ENCODE measurements at regions not wholly inside any gene's neighbourhood (a gene's known extent, or its start where the extent isn't known, plus 50 kb on each side); places are given as distances from the start of the nearest gene placed in this dataset.
A peak's percentile ranks its signal among the peaks of the same experiment; 100 is the strongest.

DNA sequence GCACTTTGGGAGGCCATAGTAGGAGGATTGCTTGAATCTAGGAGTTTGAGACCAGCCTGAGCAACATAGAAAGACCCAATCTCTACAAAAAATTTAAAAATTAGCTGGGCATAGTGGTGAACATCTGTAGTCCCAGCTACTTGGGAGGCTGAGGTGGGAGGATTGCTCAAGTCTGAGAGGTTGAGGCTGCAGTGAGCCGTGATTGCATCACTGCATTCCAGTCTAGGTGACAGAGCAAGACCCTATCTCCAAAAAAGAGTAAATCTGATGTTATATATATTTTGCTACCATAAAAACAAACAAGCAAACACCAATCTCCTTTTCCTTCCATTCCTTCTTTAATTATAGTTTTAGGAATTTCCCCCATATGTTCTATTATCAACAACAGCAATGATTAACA, 74.2 kb upstream of the RNU6-1 start:
- H3K9me3 Mint-ChIP-seq = peaks cover 9 to 42% (median 31%) of the 10 kb centered on the region in 7 donors
- H3K36me3 Mint-ChIP-seq = peaks cover 0 to 8% of the 10 kb centered on the region in 2 donors
- H3K27me3 Mint-ChIP-seq = peaks cover 0 to 6% (median 0%) of the 10 kb centered on the region in 3 donors
- no peak overlapping the region for H3K27ac Mint-ChIP-seq
- no peaks in the 10 kb centered on the region for H3K4me1 Mint-ChIP-seq
- ATAC-seq (ENCODE audit: low read depth in 2 of 2) = no peak
- H3K4me3 Mint-ChIP-seq = no peak overlapping the region
- DNase-seq = no peak

GRCh38 chr15:67914537-67915460, 75.0 kb upstream of the RNU6-1 start:
- Mint-ChIP-seq H3K4me3 (no peak overlapping the region), H3K4me1 (no peaks in the 10 kb centered on the region), H3K27me3 (peaks cover 0 to 6% (median 0%) of the 10 kb centered on the region in 3 donors), H3K36me3 (peaks cover 0 to 11% of the 10 kb centered on the region in 2 donors), H3K27ac (no peak overlapping the region), H3K9me3 (peaks cover 11 to 42% (median 30%) of the 10 kb centered on the region in 7 donors)
- ATAC-seq (ENCODE audit: low read depth in 2 of 2) = no peak
- no peak for DNase-seq

- H3K27ac Mint-ChIP-seq = no peak overlapping the region
- ATAC-seq (ENCODE audit: low read depth in 2 of 2) (no peak), DNase-seq (no peak)
- peaks cover 0 to 16% of the 10 kb centered on the region in 2 donors for H3K36me3 Mint-ChIP-seq
- H3K4me1 Mint-ChIP-seq = no peaks in the 10 kb centered on the region
- peaks cover 14 to 46% (median 30%) of the 10 kb centered on the region in 7 donors for H3K9me3 Mint-ChIP-seq
- H3K27me3 Mint-ChIP-seq = peaks cover 0 to 6% (median 0%) of the 10 kb centered on the region in 3 donors
- H3K4me3 Mint-ChIP-seq = no peak overlapping the region
Observed at GRCh38 chr15:67915461-67916374, 75.9 kb upstream of the RNU6-1 start.

DNA sequence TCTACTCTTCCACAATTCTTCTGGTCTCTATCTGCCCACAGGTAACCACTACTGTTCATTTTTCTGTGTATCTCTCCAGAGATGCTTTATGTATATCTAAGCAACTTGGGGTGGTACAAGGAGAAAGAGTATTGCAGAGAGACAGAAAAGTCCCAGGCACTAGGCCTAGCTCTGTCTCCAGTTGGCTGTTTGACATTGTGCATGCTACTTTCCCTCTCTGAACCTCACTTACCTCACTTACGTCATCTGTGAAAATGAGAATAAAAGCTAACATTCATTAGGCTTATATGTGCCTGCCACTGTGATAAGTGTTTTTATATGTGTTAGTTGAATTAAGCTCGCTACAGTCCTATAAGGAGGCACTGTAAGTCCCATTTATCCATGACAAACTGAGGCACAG, 76.7 kb upstream of the RNU6-1 start:
- Mint-ChIP-seq H3K9me3 (peaks cover 12 to 41% (median 23%) of the 10 kb centered on the region in 7 donors), H3K4me3 (no peak overlapping the region), H3K27ac (no peak overlapping the region), H3K36me3 (peaks cover 0 to 16% of the 10 kb centered on the region in 2 donors), H3K27me3 (peaks cover 0 to 6% (median 0%) of the 10 kb centered on the region in 3 donors), H3K4me1 (no peaks in the 10 kb centered on the region)
- no peak for ATAC-seq (ENCODE audit: low read depth in 2 of 2)
- no peak for DNase-seq

DNA sequence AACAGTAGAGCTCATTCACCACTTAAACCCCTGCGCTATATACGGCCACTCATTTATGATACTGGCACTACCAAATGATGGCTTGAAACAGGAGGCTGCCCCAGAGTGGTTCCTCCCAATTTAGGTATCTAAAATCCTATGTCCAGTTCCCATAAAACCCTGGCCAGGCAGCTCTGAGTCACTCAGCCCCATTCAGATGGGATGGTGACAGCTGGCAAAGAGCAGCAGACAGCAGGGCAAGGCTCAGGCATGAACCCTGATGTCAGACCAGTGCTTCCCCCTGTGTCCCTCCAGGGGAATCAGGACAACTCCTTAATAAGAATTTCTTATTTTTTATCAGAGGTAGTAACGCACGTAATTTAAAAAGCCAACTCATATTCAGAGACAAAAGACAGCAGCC, 77.2 kb upstream of the RNU6-1 start:
- no peak overlapping the region for H3K27ac Mint-ChIP-seq

GRCh38 chr15:67917636-67918035, 77.8 kb upstream of the RNU6-1 start:
- H3K9me3 Mint-ChIP-seq = peaks cover 9 to 38% (median 23%) of the 10 kb centered on the region in 7 donors
- peaks cover 0 to 16% of the 10 kb centered on the region in 2 donors for H3K36me3 Mint-ChIP-seq
- no peak overlapping the region for H3K27ac Mint-ChIP-seq
- H3K4me1 Mint-ChIP-seq = no peaks in the 10 kb centered on the region
- H3K4me3 Mint-ChIP-seq = no peak overlapping the region
- peaks cover 0 to 6% (median 0%) of the 10 kb centered on the region in 3 donors for H3K27me3 Mint-ChIP-seq
- ATAC-seq (ENCODE audit: low read depth in 2 of 2) (no peak), DNase-seq (no peak)

More for the DNA sequence above, 77.2 kb upstream of the RNU6-1 start:
- H3K4me1 Mint-ChIP-seq = no peaks in the 10 kb centered on the region
- peaks cover 9 to 38% (median 23%) of the 10 kb centered on the region in 7 donors for H3K9me3 Mint-ChIP-seq
- H3K4me3 Mint-ChIP-seq = no peak overlapping the region
- ATAC-seq (ENCODE audit: low read depth in 2 of 2) = no peak
- DNase-seq = no peak
- H3K27me3 Mint-ChIP-seq = peaks cover 0 to 6% (median 0%) of the 10 kb centered on the region in 3 donors
- peaks cover 0 to 16% of the 10 kb centered on the region in 2 donors for H3K36me3 Mint-ChIP-seq

DNA sequence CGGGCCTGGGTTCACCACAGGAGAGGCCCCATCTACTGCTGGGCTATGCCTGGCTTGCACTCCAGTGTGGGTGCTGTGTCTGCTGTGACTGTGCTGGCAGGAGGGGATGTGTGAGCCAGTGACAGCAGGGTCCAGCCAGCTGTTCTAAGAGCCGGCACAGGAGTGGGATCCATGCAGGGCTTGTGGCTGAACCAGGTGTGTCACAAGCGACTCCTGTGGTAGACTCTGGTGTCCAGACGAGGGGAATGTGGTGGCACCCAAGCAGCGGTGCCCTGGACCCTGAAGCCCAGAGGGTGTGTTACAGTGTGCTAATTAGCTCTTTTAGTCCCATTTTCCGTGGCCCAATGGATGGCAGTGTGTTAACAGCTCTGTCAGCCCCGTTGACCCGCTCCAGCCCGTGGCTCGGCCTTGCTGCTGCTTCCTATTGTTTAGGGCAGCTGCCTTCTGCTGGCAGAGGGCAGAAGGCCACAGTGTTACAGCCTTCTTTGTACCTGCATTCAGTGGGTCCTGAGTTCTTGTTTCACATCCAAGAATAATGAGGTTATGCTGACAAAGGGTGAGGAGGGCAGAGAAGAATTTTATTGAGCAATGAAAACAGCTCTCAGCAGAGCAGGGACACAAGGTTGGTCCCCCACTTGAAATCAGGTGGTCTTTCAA, 78.5 kb upstream of the RNU6-1 start:
- peaks cover 0 to 16% of the 10 kb centered on the region in 2 donors for H3K36me3 Mint-ChIP-seq
- peaks cover 9 to 38% (median 23%) of the 10 kb centered on the region in 7 donors for H3K9me3 Mint-ChIP-seq
- DNase-seq (no peak), ATAC-seq (ENCODE audit: low read depth in 2 of 2) (no peak)
- peak overlapping the region in 1 of 6 donors; percentile 62 for H3K27ac Mint-ChIP-seq
- no peak overlapping the region for H3K4me3 Mint-ChIP-seq
- no peaks in the 10 kb centered on the region for H3K4me1 Mint-ChIP-seq
- peaks cover 0 to 6% (median 0%) of the 10 kb centered on the region in 3 donors for H3K27me3 Mint-ChIP-seq

- Mint-ChIP-seq H3K4me1 (no peaks in the 10 kb centered on the region), H3K27me3 (no peaks in the 10 kb centered on the region), H3K36me3 (peaks cover 0 to 16% of the 10 kb centered on the region in 2 donors), H3K9me3 (peaks cover 14 to 43% (median 25%) of the 10 kb centered on the region in 7 donors), H3K4me3 (no peak overlapping the region), H3K27ac (no peak overlapping the region)
- ATAC-seq (ENCODE audit: low read depth in 2 of 2) (no peak), DNase-seq (no peak)
Observed at GRCh38 chr15:67920524-67921240, 80.8 kb upstream of the RNU6-1 start.

DNA sequence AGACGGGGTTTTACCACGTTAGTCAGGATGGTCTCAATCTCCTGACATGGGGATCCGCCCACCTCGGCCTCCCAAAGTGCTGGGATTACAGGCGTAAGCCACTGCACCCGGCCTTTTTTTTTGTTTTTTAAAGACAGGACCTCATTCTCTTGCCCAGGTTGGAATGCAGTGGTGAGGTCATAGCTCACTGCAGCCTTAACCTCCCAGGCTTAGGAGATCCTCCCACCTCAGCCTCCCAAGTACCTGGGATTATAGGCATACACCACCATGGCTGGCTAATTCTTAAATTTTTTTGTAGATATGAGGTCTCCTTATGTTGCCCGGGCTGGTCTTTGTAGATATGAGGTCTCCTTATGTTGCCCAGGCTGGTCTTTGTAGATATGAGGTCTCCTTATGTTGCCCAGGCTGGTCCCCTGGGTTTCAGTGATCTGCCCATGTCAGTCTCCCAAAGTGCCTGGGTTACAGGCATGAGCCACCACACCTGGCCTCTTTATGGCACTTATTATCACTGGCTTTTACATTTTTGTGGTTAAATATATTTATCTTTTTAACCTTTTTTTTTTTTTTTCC, 82.3 kb upstream of the RNU6-1 start:
- no peaks in the 10 kb centered on the region for H3K4me1 Mint-ChIP-seq
- no peak overlapping the region for H3K27ac Mint-ChIP-seq
- DNase-seq (no peak), ATAC-seq (ENCODE audit: low read depth in 2 of 2) (no peak)
- no peaks in the 10 kb centered on the region for H3K27me3 Mint-ChIP-seq
- no peak overlapping the region for H3K4me3 Mint-ChIP-seq
- H3K9me3 Mint-ChIP-seq = peaks cover 14 to 43% (median 24%) of the 10 kb centered on the region in 7 donors
- peaks cover 0 to 16% of the 10 kb centered on the region in 2 donors for H3K36me3 Mint-ChIP-seq

DNA sequence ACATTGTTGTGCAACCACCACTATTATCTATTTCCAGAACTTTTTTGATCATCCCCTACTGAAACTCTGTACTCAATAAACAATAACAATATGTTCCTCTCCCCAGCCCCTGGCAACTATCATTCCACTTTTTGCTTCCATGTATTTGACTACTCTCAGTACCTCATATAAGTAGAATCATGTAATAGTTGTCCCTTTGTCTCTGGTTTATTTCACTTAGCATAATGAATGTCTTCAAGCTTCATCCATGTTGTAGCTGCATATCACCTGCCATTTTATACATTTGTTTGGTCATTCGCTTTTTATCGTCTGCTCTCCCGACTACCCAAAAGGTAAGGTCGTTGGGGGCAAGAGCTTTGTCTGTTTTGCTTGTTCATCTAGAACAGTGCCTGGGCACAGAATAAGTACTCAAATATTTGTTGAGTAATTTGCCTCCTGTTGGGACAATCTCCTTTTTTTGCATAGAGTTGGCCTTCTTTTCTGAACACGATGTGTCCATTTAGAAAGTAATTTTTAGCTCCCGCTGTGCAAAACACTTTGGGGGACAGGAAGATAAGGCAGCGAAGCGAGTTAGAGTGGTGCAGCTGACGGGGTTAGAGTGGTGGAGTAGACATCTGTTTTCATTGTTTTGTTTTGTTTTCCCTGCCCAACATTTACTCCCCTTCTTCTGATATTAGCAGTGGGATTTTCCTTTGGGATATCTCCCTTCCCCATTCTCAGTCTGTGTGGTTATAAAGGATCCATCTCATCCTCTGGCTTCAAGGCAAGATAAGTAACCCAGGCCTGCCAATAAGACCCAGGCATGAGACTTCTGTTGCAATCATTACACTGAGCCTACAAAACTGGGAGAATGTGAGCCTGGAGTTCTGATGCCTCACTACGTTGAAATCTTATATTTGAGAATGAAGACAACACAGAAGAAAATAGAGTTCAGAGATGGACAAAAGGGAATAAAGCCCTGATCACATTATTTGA, 83.4 kb upstream of the RNU6-1 start:
- ATAC-seq (ENCODE audit: low read depth in 2 of 2) = no peak
- H3K36me3 Mint-ChIP-seq = peaks cover 0 to 9% of the 10 kb centered on the region in 2 donors
- H3K27me3 Mint-ChIP-seq = no peaks in the 10 kb centered on the region
- H3K4me1 Mint-ChIP-seq = no peaks in the 10 kb centered on the region
- H3K9me3 Mint-ChIP-seq = peaks cover 14 to 34% (median 20%) of the 10 kb centered on the region in 7 donors
- no peak for DNase-seq
- no peak overlapping the region for H3K4me3 Mint-ChIP-seq
- no peak overlapping the region for H3K27ac Mint-ChIP-seq

DNA sequence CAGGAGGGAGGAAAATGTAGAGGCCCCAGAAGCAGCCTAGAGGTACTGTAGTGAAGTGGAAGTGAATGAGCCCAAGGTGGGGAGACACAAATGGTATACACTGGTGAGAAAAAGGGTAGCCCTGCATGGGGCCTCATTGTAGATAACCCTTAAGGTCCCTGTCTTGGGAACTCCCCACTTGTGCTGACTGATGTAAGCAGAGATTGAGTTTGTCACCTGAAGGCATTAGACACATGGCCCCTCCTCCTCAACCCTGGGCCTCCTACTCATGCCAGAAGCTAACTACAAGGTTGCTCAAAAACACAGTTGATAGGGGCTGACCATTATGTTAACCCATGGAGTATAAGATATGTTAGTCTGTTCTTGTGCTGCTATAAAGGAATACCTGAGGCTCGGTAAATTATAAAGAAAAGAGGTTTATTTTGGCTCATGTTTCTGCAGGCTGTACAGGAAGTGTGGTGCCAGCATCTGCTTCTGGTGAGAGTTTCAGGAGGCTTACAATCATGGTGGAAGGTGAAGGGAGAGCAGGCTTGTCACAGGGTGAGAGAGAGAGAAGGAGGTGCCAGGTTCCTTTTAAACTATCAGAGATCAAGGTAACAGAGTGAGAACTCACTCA, 84.6 kb upstream of the RNU6-1 start:
- peaks cover 5 to 21% (median 10%) of the 10 kb centered on the region in 7 donors for H3K9me3 Mint-ChIP-seq
- H3K4me3 Mint-ChIP-seq = no peak overlapping the region
- H3K36me3 Mint-ChIP-seq = peaks cover 0 to 8% of the 10 kb centered on the region in 2 donors
- ATAC-seq (ENCODE audit: low read depth in 2 of 2) (peak in 1 of 2 donors; percentile 23), DNase-seq (no peak)
- H3K27me3 Mint-ChIP-seq = no peaks in the 10 kb centered on the region
- H3K4me1 Mint-ChIP-seq = no peaks in the 10 kb centered on the region
- peak overlapping the region in 1 of 6 donors; percentile 51 for H3K27ac Mint-ChIP-seq

Measured in naive B cell (primary cell).